GM23248 (cell line): ENCODE measurements at regions not wholly inside any gene's neighbourhood (a gene's known extent, or its start where the extent isn't known, plus 50 kb on each side); places are given as distances from the start of the nearest gene placed in this dataset.

Experiments
- EZH2 ChIP-seq: fragments of 200-600 bp; sonication (generic); IDR thresholded peaks from 2 replicates; pipeline ENCODE4 v1.6.1; 2018; ENCODE audit warnings: antibody characterized with exemption, mild to moderate bottlenecking; ENCODE audit not compliant: insufficient read depth, poor library complexity, severe bottlenecking
- EZH2phosphoT487 ChIP-seq: fragments of 200-600 bp; sonication (generic); IDR thresholded peaks from 2 replicates; pipeline ENCODE4 v1.6.1; 2018; ENCODE audit warnings: antibody characterized with exemption, moderate library complexity, mild to moderate bottlenecking, low read depth; ENCODE audit not compliant: insufficient read depth

- no peak for TF ChIP-seq EZH2phosphoT487
- TF ChIP-seq EZH2: no peak
These were observed 402.4 kb downstream of the MN1 start for GRCh38 chr22:27399161-27399560.
